UCSD-AML1 (cell line): ENCODE measurements at regions not wholly inside any gene's neighbourhood (a gene's known extent, or its start where the extent isn't known, plus 50 kb on each side); places are given as distances from the start of the nearest gene placed in this dataset.

Source experiments
- DNase-seq: peaks from one replicate; lab custom pipeline; 2025; ENCODE audit not compliant: unreplicated experiment; lab: John Stamatoyannopoulos, UW

DNA sequence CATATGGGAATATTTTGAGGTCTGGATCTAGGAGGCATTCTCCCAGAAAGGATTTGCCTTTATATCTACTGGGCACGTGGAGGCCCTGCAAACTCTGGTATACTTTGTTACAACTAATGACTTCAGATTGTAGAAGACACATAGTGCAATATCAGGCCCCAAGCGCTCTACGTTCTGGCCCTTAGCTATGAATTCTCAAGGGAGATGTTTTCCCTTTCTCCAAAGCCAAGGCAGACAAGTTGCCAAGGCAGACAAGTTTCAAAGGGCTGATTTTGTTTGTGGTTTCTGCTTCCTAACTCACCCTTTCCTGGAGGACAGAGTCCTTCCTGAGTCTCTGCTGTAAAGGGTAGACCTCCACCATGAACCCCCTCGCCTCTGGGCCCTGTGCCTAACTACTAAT, 99.4 kb upstream of the CTTNBP2 start:
- DNase-seq = peak; percentile 15

GRCh38 chr7:117973975-117974374, 100.7 kb upstream of the CTTNBP2 start:
- no peak for DNase-seq

DNA sequence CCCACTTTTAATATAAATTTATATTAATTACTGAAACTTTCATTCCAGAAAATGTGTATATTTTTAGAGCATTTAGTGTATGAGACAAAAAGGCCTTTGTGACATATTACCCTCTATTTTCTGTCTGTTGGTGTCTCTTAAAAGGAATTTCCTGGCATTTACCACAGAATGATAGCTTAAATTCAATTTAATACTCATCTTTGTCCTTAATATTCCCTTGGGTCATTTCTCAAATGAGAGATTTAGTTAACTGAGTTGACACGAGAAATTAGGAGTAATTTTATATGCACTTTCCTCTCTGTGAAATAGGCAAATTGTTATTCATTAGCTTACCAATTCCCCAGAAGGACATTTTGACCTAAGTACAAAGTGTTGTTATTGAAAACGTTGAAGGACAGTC, 101.7 kb upstream of the CTTNBP2 start:
- DNase-seq = no peak

GRCh38 chr7:117975476-117975875, 102.2 kb upstream of the CTTNBP2 start:
- DNase-seq = no peak

GRCh38 chr7:117979954-117980497, 106.8 kb upstream of the CTTNBP2 start:
- DNase-seq = no peak

GRCh38 chr7:117982071-117983055, 109.1 kb upstream of the CTTNBP2 start:
- peak; percentile 13 for DNase-seq

- DNase-seq = no peak
These were observed 113.5 kb upstream of the CTTNBP2 start for GRCh38 chr7:117986645-117987269.

DNA sequence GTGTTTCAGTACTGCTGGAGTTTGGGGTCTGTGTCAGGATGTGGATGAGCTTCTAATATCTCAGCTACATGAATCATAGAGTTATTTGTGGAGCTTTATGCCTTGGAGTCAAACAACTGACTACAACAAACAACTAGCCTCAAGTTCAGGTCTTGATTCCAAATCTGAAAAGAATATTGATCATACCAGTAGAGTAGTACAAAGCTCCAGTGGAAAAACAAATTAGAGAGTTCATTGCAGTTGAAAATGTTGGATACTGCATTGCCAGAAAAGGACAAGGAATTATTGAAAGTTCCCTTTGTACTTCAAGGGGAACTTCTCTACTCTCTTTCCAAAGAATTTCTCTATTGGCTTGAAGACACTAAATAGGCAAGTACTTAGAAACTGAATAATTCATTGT, 117.6 kb upstream of the CTTNBP2 start:
- no peak for DNase-seq

DNA sequence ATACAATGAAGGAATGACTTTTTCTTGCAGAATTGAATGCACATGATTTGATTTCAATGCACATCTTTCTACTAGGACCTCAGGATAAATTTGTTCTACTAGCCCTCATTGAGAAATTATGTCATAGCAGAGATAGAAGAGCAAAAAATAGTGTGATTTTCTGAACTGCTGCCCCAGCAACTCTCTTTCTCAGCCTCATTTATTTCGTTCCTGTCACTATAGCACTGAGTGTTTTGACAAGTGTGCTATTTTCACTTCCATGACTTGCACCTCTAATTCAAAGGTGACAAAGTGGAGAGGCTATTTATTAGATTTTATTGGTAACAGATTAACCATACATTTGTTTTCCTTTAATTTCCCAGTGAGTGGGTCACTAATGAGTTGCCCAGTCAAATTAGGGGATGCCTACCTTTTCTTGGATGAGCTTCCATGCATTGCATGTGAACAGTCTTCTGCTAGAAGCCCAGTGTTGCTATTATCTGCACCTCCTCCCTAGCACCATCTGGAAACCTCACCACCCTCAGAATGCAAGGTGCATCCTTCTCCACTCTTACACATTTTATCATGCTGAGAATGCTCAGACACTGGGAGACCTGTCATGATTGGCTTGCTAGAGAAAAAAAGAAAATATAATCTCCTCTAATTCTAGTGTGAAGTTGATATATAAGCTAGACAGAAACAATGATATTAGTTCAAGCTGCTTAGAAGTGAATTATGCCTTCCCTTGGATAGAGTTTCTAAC, 119.6 kb upstream of the CTTNBP2 start:
- no peak for DNase-seq

DNA sequence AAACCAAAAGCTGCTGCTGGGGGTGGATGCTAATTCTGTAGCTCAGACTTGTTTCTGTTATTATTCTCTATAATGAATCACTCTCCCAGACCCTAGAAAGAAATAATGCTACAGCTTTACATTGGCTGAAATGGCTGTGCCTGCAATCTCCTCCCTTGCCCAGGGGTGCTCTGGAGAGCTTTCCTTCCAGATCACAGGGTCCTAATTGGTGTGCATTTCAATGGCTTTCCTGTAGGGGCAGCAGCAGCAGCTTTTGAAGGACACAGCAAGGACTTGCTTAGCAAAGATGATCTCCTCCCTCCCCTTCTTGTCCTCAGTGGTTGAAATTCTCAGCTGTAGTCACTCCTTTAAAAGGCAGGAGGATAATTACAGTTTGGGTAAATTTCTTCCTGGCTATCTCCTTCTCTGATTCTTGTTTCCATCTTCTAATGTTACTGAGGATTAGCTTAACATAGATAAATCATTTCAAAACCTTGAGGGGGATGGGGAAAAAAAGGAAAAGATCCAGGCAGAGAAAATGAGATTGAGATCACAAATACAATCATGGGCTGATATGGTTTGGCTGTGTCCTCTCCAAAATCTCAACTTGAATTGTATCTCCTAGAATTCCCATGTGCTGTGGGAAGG, 120.2 kb upstream of the CTTNBP2 start:
- peak; percentile 10 for DNase-seq

- DNase-seq = no peak
These were observed 122.8 kb upstream of the CTTNBP2 start for GRCh38 chr7:117995850-117996650.

DNA sequence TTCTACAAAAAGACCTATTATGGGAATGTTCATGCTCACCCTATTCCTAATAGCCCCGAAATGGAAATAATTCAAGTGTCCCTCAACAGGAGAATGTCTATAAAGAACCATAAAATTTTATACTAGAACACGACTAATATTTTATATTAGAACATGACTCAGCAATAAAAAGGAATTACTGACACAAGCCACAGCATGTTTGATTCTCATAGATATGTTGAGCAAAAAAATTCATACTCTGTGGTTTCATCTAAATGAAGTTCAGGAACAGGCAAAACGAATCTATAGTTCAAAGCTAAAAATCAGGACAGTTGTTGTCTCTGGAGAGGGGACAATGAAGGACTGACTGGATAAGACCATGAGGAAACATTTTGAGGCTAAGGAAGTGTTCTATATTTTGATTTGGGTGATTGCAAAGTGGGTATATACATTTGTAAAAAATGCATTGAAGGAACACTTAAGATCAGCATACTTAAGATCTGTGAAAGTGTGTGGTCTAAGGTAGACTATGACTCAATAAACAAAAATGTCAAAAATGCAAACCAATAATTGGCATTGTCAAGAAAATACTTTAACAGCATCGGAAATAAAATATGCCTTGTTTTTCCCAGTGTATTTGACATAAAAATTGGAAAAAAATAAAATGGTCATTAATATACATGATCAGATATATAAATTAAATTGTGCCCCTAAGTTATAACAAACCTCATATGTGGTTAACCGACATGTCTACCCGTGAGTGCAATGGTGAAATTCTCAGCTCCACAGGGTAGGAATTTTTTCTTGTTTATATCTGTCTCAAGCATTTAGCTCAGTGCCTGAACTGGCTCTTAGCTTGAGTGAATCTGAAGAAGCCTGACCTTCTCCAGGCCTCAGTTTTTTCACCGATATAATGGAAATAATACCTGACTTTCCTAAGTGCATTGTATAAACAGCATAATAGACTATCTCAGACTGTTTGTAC, 124.9 kb upstream of the CTTNBP2 start:
- no peak for DNase-seq

- DNase-seq = no peak
These were observed 127.4 kb upstream of the CTTNBP2 start for GRCh38 chr7:118000480-118001202.

DNA sequence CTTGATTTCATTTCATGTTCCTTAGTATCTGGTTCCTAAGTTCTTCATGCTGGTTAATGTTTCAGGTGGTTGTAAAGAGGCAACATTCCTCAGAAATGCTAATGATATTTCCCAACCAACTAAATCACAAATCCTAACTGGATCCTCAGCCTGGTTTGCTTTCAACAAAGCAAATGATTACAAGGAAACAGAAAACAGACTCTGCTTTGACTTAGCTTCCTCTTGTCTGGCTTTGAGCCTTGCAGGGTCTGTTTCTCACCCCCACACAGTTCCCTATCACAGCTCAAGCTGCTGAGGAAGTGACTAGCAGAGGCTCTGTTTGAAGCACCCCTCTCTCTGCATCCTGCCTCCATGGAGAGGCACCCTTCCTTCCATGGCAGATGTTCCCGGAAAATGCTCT, 130.2 kb upstream of the CTTNBP2 start:
- peak; percentile 21 for DNase-seq

GRCh38 chr7:118005026-118005425, 131.8 kb upstream of the CTTNBP2 start:
- no peak for DNase-seq

GRCh38 chr7:118006979-118007378, 133.7 kb upstream of the CTTNBP2 start:
- no peak for DNase-seq

DNA sequence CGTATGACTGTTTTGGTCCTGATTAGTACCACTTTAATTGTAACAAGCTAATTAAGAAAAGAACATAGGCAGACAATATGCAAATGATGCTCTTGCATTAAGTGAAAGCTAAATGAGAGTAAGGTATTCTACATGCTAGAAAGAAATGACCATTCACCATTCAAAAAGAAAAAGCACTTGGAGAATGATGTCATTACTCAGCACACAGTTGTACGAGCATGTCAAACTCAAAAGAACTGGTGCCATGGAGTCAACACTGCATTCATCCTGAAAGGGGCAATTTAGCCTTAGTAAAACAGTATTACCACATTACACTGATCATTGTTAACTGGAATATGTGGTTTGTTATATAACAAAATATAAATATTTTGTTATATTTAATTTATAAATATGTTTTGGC, 136.2 kb upstream of the CTTNBP2 start:
- no peak for DNase-seq

GRCh38 chr7:118011652-118012051, 138.4 kb upstream of the CTTNBP2 start:
- DNase-seq = no peak
